Mammary epithelial cell (primary cell): ENCODE measurements at regions not wholly inside any gene's neighbourhood (a gene's known extent, or its start where the extent isn't known, plus 50 kb on each side); places are given as distances from the start of the nearest gene placed in this dataset.

Source experiments
- EZH2 ChIP-seq: IDR thresholded peaks from 2 replicates; pipeline ENCODE4 v1.6.1; 2012; ENCODE audit warnings: low read length, inconsistent platforms, borderline replicate concordance
- TF ChIP-seq, protein P1 (sequence below), 2 donors: IDR thresholded peaks in 1 of 2; conservative IDR thresholded peaks in 1 of 2; 2 replicates each; pipeline ENCODE4 v1.5.1; 2011 to 2012; ENCODE audit warnings: inconsistent platforms in 2 of 2, low read length in 2 of 2, mild to moderate bottlenecking in 2 of 2, control low read depth in 1 of 2, low read depth in 1 of 2; ENCODE audit not compliant: insufficient read depth in 1 of 2; ENCODE audit errors: extremely low read depth in 1 of 2

DNA sequence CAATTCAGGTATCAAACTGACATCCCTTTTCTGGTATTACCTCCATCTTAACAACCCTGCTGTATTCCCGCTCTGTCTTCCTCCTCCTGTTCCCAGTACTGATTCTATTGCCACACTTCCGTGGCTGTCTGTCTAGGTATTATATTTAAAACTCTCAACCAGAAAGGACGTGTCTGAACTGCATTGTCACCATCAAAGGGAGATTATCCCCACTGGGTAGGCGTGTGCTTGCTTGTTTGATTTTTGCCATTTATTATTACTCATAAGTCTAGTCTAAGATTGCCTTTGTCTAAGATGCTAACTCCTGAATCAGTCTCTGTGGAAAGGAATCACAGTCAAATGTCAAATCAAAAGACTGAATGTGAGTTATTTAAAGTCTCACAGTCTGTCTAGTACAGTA is 650.1 kb downstream of the KCNT2 start:
- TF ChIP-seq, protein P1, sequence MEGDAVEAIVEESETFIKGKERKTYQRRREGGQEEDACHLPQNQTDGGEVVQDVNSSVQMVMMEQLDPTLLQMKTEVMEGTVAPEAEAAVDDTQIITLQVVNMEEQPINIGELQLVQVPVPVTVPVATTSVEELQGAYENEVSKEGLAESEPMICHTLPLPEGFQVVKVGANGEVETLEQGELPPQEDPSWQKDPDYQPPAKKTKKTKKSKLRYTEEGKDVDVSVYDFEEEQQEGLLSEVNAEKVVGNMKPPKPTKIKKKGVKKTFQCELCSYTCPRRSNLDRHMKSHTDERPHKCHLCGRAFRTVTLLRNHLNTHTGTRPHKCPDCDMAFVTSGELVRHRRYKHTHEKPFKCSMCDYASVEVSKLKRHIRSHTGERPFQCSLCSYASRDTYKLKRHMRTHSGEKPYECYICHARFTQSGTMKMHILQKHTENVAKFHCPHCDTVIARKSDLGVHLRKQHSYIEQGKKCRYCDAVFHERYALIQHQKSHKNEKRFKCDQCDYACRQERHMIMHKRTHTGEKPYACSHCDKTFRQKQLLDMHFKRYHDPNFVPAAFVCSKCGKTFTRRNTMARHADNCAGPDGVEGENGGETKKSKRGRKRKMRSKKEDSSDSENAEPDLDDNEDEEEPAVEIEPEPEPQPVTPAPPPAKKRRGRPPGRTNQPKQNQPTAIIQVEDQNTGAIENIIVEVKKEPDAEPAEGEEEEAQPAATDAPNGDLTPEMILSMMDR (conservative IDR thresholded peaks at IDR 0.05 in 1 of 2, IDR thresholded peaks at IDR 0.05 in 1 of 2; ENCODE audit: extremely low read depth in 1 of 2, insufficient read depth in 1 of 2, low read depth in 1 of 2, low read length in 2 of 2): no peak
- TF ChIP-seq EZH2: no peak
